ENCODE measurements at regions not wholly inside any gene's neighbourhood (a gene's known extent, or its start where the extent isn't known, plus 50 kb on each side); places are given as distances from the start of the nearest gene placed in this dataset.

DNA sequence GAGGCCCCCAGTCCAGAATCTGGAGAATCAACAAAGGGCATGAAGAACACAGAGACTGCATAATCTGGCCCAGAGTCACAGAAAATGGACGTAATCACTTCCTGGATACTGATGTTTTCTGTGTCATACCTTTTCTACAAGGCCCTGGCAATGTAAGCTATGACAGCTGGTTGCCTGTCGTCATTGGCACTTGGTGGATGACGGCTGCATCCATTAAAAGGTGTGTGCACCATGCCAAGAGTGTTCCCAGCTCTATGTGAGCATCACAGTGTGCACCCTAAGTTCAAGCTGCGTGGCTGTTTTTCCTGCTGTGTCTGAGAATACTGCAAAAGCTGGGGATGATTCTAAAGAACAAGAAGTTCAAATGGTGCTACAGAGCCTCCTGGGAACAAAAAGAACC, 275.2 kb upstream of the CNR1 start:
- TF ChIP-seq, protein P1, sequence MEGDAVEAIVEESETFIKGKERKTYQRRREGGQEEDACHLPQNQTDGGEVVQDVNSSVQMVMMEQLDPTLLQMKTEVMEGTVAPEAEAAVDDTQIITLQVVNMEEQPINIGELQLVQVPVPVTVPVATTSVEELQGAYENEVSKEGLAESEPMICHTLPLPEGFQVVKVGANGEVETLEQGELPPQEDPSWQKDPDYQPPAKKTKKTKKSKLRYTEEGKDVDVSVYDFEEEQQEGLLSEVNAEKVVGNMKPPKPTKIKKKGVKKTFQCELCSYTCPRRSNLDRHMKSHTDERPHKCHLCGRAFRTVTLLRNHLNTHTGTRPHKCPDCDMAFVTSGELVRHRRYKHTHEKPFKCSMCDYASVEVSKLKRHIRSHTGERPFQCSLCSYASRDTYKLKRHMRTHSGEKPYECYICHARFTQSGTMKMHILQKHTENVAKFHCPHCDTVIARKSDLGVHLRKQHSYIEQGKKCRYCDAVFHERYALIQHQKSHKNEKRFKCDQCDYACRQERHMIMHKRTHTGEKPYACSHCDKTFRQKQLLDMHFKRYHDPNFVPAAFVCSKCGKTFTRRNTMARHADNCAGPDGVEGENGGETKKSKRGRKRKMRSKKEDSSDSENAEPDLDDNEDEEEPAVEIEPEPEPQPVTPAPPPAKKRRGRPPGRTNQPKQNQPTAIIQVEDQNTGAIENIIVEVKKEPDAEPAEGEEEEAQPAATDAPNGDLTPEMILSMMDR (IDR thresholded peaks at IDR 0.05) = no peak
- TF ChIP-seq EP300 (IDR thresholded peaks at IDR 0.05) = no peak
